ENCODE measurements at regions not wholly inside any gene's neighbourhood (a gene's known extent, or its start where the extent isn't known, plus 50 kb on each side); places are given as distances from the start of the nearest gene placed in this dataset.

DNA sequence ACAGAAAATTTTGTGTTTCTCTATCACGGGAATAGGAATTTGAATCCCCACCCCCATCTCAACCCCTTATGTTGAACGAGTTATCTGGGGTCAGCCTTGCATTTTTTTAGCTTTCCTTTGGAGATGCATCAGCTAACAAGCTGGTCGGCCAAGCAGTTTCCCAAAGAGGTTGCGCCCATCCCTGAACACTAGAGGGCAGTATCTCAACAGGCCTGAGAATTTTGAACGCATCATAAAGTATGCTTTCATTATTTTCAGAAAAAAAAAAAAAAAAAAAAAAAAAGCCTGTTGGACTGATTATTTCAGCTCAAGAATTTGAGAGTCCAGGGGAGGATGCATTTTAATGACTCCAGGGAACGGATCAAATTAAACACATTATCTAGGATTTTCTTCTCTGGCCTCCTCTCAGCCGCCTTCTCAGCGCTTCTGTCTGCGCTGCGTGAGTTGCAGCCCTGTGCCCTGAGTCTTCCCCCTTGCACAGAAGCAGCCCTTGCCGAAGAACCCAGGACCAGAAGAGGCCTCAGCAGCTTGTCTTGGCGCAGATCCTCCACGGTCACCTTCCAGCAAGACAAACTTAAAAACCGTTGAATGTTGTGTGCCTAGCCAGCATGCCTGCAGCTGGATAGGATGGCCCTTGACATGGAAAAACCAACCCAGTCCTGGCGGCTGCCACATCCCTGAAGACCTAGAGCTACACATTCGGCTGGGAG, 76.6 kb upstream of the GZMB start:
- TF ChIP-seq, protein P1, sequence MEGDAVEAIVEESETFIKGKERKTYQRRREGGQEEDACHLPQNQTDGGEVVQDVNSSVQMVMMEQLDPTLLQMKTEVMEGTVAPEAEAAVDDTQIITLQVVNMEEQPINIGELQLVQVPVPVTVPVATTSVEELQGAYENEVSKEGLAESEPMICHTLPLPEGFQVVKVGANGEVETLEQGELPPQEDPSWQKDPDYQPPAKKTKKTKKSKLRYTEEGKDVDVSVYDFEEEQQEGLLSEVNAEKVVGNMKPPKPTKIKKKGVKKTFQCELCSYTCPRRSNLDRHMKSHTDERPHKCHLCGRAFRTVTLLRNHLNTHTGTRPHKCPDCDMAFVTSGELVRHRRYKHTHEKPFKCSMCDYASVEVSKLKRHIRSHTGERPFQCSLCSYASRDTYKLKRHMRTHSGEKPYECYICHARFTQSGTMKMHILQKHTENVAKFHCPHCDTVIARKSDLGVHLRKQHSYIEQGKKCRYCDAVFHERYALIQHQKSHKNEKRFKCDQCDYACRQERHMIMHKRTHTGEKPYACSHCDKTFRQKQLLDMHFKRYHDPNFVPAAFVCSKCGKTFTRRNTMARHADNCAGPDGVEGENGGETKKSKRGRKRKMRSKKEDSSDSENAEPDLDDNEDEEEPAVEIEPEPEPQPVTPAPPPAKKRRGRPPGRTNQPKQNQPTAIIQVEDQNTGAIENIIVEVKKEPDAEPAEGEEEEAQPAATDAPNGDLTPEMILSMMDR (IDR thresholded peaks at IDR 0.05) = peak; percentile 92
- no peak for TF ChIP-seq ZFX (IDR thresholded peaks at IDR 0.05; ENCODE audit: borderline replicate concordance)

All from 22Rv1 (cell line).